ENCODE measurements at regions not wholly inside any gene's neighbourhood (a gene's known extent, or its start where the extent isn't known, plus 50 kb on each side); places are given as distances from the start of the nearest gene placed in this dataset.

DNA sequence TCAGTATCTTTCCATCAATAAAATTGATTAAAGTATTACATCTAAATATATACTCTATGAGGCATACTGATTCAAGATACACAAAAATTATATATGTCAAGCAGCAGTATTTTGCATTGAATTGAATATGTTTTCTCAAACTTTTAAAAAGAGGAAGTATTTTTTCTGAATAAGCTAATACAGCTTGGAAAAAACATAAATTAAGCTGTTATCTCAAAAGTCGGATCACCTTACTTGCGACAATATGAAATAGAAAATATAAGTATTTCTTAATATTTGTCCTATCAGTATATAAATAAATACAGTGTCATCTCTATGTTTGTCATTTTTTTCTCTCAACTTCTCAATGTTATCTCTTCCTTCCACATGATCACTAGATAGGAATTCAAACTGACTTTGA lies 139.3 kb downstream of the MBL2 start:
- H3F3A ChIP-seq (ENCODE audit: control insufficient read depth, insufficient read depth): no peaks in the 10 kb centered on the region
- H3K9me2 ChIP-seq (replicated peaks; ENCODE audit: control insufficient read depth, low read length): no peaks in the 10 kb centered on the region
- no peaks in the 10 kb centered on the region; the same call in 1 of the 2 replicates for H3K9me3 ChIP-seq (ENCODE audit: control insufficient read depth, insufficient read depth, low read length)
- H3K27ac ChIP-seq (ENCODE audit: low read depth, low read length): no peak overlapping the region
- H4K20me1 ChIP-seq (ENCODE audit: control insufficient read depth, insufficient read depth, low read depth, low read length): no peaks in the 10 kb centered on the region
- no peak for TF ChIP-seq EZH2phosphoT487 (IDR thresholded peaks at IDR 0.05; ENCODE audit: borderline replicate concordance, low read length)
- TF ChIP-seq, protein P1, sequence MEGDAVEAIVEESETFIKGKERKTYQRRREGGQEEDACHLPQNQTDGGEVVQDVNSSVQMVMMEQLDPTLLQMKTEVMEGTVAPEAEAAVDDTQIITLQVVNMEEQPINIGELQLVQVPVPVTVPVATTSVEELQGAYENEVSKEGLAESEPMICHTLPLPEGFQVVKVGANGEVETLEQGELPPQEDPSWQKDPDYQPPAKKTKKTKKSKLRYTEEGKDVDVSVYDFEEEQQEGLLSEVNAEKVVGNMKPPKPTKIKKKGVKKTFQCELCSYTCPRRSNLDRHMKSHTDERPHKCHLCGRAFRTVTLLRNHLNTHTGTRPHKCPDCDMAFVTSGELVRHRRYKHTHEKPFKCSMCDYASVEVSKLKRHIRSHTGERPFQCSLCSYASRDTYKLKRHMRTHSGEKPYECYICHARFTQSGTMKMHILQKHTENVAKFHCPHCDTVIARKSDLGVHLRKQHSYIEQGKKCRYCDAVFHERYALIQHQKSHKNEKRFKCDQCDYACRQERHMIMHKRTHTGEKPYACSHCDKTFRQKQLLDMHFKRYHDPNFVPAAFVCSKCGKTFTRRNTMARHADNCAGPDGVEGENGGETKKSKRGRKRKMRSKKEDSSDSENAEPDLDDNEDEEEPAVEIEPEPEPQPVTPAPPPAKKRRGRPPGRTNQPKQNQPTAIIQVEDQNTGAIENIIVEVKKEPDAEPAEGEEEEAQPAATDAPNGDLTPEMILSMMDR (IDR thresholded peaks at IDR 0.05; ENCODE audit: low read depth, low read length, poor library complexity, severe bottlenecking): no peak
- H3K4me3 ChIP-seq (ENCODE audit: low read length): no peak overlapping the region
- H3K79me2 ChIP-seq (ENCODE audit: control insufficient read depth, low read length): no peaks in the 10 kb centered on the region
- no peak overlapping the region for H3K4me2 ChIP-seq (ENCODE audit: low read length)
- peaks cover 3% of the 10 kb centered on the region; the same call in 1 of the 2 replicates for H3K27me3 ChIP-seq (ENCODE audit: control insufficient read depth, low read length)
- no peaks in the 10 kb centered on the region for H3K36me3 ChIP-seq (ENCODE audit: control insufficient read depth, low read length)
- H3K4me1 ChIP-seq (ENCODE audit: control insufficient read depth, low read length): no peaks in the 10 kb centered on the region

DNA sequence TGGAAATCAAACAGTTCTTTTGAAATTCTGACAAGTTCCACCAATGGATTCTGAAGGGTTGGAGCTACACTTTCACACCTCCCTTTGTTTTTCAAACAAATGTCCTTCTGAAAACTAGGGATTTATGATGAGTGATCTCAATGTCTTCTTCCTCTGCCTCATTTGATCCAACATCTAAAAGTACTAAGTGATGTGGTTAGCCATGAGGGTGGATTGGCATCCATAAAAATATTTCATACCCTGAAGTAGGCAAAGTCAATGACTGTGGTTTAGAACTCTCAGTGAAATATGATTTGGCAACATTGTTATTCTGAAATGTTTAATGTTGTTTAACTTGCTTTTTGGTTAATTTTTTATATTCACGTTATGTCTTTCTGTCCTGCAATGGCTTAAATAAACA lies 136.9 kb downstream of the MBL2 start:
- TF ChIP-seq, protein P1 (IDR thresholded peaks at IDR 0.05; ENCODE audit: low read depth, low read length, poor library complexity, severe bottlenecking): no peak
- no peak for TF ChIP-seq EZH2phosphoT487 (IDR thresholded peaks at IDR 0.05; ENCODE audit: borderline replicate concordance, low read length)
- H3K79me2 ChIP-seq (ENCODE audit: control insufficient read depth, low read length): no peaks in the 10 kb centered on the region
- H3K36me3 ChIP-seq (ENCODE audit: control insufficient read depth, low read length): no peaks in the 10 kb centered on the region
- H3K9me2 ChIP-seq (replicated peaks; ENCODE audit: control insufficient read depth, low read length): no peaks in the 10 kb centered on the region
- H3F3A ChIP-seq (ENCODE audit: control insufficient read depth, insufficient read depth): no peaks in the 10 kb centered on the region
- no peaks in the 10 kb centered on the region for H4K20me1 ChIP-seq (ENCODE audit: control insufficient read depth, insufficient read depth, low read depth, low read length)
- H3K4me3 ChIP-seq (ENCODE audit: low read length): no peak overlapping the region
- H3K27ac ChIP-seq (ENCODE audit: low read depth, low read length): no peak overlapping the region
- no peaks in the 10 kb centered on the region for H3K4me1 ChIP-seq (ENCODE audit: control insufficient read depth, low read length)
- H3K4me2 ChIP-seq (ENCODE audit: low read length): no peak overlapping the region
- no peaks in the 10 kb centered on the region; the same call in 1 of the 2 replicates for H3K9me3 ChIP-seq (ENCODE audit: control insufficient read depth, insufficient read depth, low read length)
- H3K27me3 ChIP-seq (ENCODE audit: control insufficient read depth, low read length): no peaks in the 10 kb centered on the region

DNA sequence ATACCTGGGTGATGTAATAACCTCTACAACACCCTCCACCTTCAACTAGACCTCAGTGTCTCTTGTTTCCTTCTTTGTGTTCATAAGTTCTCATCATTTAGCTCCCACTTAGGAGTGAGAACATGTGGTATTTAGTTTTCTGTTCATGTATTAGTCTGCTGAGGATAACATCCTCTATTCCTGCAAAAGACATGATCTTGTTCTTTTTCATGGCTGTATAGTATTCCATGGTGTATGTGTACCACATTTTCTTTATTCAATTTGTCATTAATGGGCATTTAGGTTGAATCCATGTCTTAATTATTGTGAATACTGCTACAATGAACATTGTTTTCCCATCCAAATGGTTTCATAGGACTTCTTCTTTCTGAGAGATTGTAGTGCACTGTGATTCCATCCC lies 135.7 kb downstream of the MBL2 start:
- Histone ChIP-seq H3K4me2 (ENCODE audit: low read length) (no peak overlapping the region), H3K27ac (ENCODE audit: low read depth, low read length) (no peak overlapping the region), H3K9me3 (ENCODE audit: control insufficient read depth, insufficient read depth, low read length) (no peaks in the 10 kb centered on the region; the same call in 1 of the 2 replicates), H3K9me2 (replicated peaks; ENCODE audit: control insufficient read depth, low read length) (no peaks in the 10 kb centered on the region), H3K4me3 (ENCODE audit: low read length) (no peak overlapping the region), H3F3A (ENCODE audit: control insufficient read depth, insufficient read depth) (no peaks in the 10 kb centered on the region), H3K27me3 (ENCODE audit: control insufficient read depth, low read length) (no peaks in the 10 kb centered on the region), H3K79me2 (ENCODE audit: control insufficient read depth, low read length) (no peaks in the 10 kb centered on the region), H4K20me1 (ENCODE audit: control insufficient read depth, insufficient read depth, low read depth, low read length) (no peaks in the 10 kb centered on the region), H3K4me1 (ENCODE audit: control insufficient read depth, low read length) (no peaks in the 10 kb centered on the region), H3K36me3 (ENCODE audit: control insufficient read depth, low read length) (no peaks in the 10 kb centered on the region)
- TF ChIP-seq EZH2phosphoT487 (IDR thresholded peaks at IDR 0.05; ENCODE audit: borderline replicate concordance, low read length): no peak
- TF ChIP-seq, protein P1 (IDR thresholded peaks at IDR 0.05; ENCODE audit: low read depth, low read length, poor library complexity, severe bottlenecking): no peak

Data from DOHH2 (cell line).